CD4-positive, alpha-beta T cell treated with Interferon alpha-2 for 1 hour (primary cell): ENCODE measurements at regions not wholly inside any gene's neighbourhood (a gene's known extent, or its start where the extent isn't known, plus 50 kb on each side); places are given as distances from the start of the nearest gene placed in this dataset.

Source experiments
- DNase-seq, 2 donors: peaks; one replicate each; pipeline ENCODE4 v3.0.0-alpha.2; 2020 to 2022

- no peak for DNase-seq
These were observed 223.8 kb upstream of the BOD1L1 start for GRCh38 chr4:13851085-13851940.

DNA sequence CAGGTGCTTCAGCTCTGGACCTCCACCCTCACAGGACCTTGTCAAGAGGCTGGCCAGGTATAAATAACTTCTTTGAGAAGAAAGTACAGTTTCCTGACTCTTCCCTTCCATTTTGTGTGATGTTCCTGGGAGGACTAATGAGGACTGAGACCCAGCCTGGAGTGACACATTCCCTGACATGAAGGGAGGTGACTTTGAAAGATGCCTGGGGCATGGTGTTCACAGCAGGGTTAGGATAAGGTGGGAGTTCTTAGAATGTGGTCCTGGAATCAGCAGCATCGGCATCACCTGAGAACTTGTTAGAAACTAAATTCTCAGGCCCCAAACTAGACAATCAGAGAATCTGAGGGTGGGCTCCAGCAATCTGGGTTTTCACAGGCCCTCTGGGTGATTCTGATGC is 224.9 kb upstream of the BOD1L1 start:
- no peak for DNase-seq

- DNase-seq, result no peak
These were observed 228.9 kb upstream of the BOD1L1 start for GRCh38 chr4:13856387-13856786.

GRCh38 chr4:13857397-13857796 is 229.9 kb upstream of the BOD1L1 start:
- no peak for DNase-seq

DNA sequence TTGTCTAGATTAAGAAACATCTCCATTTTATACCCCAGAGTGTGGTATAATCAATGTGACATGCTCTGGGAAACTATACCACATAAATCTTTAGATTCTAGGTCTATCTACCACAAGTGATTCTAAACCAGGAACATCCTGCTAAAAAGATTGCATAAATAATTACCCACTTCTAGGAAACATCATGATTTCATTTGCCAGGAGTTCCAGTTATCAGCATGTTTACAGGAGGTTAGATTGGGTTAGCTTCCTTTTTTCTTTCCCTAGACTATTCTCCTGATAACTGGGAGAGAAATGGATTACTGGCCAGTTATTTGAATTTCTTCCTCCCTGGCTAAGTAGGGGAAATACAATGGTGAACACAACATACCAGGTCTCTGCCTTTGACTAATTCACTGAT is 230.3 kb upstream of the BOD1L1 start:
- DNase-seq, result no peak

- DNase-seq, result no peak
These were observed 231.9 kb upstream of the BOD1L1 start for GRCh38 chr4:13859423-13859822.

DNA sequence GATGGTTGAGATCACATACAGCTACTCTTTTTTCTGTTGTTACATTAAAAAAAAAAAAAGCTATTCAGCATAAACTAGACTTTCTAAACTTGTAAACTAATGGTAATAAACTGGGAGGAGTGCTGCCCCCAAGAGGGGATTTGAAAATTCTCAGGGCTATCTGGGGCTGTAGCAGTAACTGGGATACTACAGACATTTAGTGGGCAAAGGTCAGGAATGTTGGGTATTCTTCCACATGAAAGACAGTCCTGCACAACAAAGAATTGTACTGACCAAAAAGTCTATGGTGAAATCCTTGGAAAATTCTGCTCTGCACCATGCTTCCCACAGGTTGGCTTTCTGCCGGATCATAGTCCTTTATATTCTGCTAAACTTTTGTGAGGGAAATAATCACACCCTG is 232.6 kb upstream of the BOD1L1 start:
- DNase-seq, result no peak

DNA sequence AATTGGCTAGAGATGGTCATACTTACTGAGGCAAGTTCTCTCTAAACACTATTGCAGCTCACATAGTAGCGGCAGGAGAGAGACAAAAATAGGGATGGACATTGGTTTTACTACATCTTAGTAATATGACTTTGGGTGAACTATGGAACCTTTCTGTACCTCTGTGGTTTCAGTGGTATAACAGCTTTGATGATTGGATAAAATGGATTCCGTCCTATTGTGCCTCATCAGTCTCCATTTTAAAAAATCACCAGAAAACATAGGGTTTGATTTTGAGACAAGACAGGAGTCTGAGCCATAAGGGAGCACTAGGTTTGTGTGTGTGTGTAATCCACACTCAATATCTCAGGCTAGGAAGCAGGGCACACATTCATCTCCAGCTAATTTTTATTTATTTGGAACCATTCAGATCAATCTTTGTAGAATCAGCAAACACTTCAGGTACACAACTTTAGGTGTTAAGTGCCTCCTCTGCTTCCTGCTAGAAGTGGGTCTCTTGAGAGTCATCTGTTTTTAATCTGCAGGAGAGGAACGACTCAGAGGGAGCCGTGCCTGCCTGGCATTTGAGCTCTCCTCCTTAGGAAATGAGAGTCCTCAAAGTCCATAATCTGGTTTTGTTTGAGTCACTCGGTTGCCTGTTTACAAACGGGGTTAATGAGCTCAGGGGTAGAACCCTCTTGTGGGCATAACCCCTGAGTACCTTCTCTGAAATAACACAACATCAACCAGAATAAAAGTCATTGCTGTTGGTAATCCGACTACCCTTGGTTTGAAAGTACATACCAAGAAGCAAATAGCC is 238.5 kb upstream of the BOD1L1 start:
- DNase-seq, result no peak

GRCh38 chr4:13866881-13867280 is 239.4 kb upstream of the BOD1L1 start:
- no peak for DNase-seq

DNA sequence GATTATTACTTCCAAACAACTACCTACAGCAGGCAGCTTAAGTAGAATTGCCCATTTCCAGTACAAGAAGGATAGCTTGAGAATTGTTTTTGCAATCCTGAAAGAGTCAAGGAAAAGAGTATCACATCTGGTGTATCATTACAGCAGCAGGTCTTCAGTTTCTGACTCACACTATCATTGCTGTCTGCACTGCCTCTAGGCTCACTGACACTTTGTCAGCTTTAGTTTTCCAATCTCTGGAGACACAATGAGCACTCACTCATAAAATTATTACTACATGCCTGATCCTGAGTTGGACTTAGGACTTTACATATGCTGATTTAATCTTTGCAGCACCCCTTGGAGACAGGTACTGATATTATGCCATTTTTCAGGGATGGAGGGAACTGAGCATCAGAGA is 244.6 kb upstream of the BOD1L1 start:
- no peak for DNase-seq

DNA sequence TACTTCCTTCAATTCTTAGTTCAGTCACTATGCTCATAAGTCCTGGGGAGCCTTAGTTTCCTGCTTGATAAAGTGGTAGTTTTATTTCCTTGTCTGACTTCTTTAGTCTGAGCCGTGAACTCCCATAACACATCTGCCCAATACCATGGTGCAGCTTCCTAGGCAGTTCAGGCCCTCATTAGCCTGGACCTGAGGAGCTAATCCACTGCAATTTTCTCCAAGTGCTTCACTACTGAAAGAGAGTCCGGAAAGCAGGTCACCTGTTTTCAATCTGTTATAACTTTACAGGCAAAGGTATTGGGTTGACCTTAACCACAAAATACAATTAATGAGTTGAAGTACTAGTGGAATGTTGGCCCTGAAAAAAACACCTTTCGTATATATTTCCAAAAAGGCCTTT is 245.4 kb upstream of the BOD1L1 start:
- no peak for DNase-seq

GRCh38 chr4:13875181-13875580 is 247.7 kb upstream of the BOD1L1 start:
- no peak for DNase-seq

DNA sequence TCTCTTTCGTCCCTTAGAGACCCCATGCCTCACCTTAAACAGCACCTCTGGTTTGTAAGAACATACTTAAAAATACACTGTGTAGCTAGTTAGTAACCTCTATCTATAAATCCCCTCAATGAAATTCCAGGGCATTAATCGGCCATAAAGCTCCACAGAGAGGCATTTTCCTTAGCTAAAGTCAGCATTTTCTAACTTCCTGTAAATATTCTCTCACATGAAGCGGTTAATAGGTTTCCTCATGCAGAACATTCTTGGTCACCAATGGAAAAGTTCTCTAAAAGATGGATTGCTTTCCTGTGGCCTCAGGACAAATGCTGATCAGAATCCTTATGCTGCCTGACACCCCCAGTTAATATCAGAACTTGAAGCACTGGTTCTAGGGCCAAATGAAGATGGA is 248.6 kb upstream of the BOD1L1 start:
- DNase-seq, result no peak

DNA sequence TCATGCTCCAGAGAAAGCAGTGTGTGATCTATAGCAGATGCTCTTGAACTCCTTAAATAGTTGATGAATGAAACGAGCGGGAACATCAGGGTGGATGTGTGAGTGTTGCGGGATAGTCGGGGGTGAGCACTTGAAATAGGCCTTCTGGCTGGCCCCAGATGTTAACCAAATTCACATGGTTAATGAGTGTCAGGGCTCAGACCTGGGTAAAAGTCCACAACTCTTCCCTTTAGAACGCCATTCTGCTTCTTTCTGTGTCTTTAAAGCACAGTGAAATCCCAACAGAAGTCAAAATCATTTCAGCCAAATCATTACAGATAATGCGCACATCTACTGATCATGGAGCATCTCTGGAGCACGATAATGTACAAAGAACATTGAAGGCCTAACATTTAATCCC is 249.4 kb upstream of the BOD1L1 start:
- DNase-seq, result no peak

DNA sequence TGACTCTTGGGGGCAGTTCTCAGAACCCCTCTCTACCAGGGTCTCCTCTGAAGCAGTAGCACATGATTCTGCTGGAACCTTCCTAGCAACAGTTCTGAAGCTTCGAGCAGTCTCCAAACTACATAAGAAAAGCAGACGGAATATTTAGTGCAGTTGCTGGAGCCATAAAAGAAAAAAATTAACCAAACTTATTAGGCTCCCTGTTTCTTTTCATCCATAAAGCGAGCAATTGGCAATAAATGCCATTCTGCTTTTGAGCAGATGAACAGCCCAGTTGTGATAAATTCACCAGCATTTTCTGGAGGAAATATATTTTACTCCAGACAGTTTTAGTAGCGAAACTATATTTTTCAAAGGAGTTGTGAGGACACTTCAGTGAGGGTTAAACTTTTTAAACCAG is 250.1 kb upstream of the BOD1L1 start:
- no peak for DNase-seq

GRCh38 chr4:13881892-13882291 is 254.4 kb upstream of the BOD1L1 start:
- DNase-seq, result no peak

GRCh38 chr4:13887010-13887409 is 259.5 kb upstream of the BOD1L1 start:
- DNase-seq, result no peak

GRCh38 chr4:13888112-13888511 is 260.6 kb upstream of the BOD1L1 start:
- DNase-seq, result no peak

DNA sequence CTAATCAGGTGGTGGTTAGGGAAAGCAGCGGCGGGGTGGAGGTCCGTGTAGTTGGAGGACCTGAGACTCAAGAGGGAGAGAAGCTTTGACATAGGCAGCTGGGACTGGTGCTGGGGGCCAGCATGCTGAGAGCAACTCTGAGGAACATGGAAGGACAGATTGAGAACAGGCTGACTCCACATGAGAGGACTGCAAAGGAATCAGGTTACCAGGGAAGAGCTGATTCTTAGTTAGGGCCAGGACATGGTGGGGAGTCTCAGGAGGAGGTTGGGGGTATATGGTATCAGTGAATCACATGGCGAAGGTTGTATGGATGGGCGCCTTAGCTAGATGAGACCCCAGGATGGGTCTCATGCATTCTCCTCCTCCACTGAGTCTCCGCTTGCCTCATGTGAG is 264.0 kb upstream of the BOD1L1 start:
- no peak for DNase-seq

DNA sequence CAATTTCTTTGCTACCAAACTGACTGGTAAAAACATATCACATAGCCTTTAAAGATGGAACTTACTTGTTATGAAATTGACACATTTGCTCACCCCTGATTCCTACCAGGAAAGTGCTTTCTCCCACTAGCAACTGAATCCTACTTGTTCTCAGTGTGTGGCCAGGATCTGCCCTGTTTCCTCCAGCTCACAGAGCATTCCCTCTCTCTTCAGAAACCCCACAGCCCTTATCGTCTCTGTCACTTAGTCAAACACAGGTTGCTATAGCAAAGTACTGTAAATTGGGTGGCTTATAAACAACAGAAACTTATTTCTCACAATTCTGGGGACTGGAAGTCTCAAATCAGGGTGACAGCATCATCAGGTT is 265.2 kb upstream of the BOD1L1 start:
- DNase-seq, result no peak

DNA sequence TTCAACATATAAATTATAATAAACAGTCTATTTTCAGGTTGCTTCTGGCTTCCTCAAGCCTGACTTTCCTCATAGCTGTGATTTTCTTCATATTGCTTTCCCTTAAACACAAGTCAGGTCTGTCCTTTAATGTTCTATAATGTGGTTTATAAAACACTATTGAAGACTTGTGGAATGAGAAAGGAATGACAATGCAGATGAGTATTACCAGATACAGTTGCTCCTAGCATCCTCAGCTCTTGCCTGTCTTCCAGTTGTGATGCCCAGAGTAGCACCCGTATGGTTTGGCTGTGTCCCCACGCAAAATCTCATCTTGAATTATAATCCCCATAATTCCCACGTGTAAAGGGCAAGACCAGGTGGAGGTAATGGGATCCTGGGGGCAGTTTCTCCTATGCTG is 265.7 kb upstream of the BOD1L1 start:
- DNase-seq, result no peak

DNA sequence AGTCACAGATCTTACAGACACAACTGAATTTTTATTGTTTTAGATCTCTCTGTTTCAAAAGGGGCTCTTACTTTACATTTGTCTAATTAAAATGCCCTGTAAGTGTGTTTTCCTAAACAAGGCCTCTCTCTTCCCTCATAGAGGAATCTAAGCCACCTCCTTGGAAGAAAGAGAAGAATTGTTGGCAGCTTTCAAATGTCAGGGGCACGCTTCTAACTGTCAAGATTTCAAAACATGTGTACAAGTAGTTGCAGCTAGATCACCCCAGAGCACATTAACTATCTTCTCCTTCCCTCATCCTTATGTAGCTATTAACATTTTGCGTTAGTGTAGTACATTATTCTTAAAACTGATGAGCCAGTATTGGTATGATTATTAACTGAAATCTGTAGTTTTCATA is 266.5 kb upstream of the BOD1L1 start:
- no peak for DNase-seq

DNA sequence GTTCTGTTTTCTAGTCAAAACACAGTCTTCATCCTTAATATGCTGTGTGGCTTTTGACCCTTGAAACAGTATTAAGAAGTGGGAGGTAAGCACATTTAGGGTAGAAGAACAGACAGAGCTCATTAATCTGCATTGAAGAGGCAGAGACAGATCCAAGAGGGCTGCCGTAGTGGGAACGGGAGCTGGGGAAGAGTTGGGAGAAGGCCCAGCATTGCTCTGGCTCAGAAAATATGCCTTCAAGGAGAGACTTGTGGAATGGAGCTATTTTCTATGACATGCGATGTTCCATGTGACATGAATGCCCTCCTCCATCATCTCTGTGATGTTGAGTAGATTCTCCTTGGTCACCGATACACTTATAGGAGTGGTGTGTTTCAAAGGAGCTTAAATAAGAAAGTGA is 273.3 kb upstream of the BOD1L1 start:
- DNase-seq, result no peak

DNA sequence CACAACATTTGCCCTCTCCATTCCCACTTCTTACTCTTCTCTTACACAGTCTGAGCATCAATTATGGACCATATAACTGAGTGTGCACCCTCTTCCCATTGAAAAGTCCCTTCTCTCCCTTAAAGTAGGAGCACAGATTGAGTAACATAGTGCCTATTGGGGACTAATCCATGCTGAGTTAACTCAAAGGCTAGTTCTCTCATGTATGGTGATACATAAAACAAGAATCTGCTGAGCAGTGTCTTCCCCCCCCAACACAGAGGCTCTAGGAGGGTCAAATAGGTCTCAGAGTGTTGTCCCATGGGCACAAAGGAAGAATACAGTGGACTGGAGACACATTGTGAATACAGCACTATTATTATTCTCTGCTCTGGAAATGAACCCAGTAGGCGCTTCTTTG is 274.6 kb upstream of the BOD1L1 start:
- no peak for DNase-seq

DNA sequence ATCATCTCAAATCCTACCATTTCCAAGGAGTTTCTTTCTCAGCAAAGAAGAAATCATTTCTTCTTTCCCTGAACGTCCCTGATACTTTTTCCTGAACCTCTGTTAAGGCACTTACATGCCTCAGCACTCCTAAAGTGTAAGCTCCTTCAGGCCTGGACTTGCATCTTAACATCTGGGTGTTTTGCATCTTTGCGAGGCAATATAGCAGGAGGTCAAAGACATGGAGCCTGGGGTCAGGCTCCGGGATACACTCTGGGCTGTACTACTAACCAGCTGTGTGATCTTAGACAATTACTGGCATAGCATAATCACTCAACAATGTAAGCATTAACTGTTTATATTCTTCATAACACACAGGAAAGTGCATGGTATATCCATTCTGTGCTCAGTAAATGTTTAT is 275.5 kb upstream of the BOD1L1 start:
- no peak for DNase-seq
